ENCODE measurements at regions not wholly inside any gene's neighbourhood (a gene's known extent, or its start where the extent isn't known, plus 50 kb on each side); places are given as distances from the start of the nearest gene placed in this dataset.

DNA sequence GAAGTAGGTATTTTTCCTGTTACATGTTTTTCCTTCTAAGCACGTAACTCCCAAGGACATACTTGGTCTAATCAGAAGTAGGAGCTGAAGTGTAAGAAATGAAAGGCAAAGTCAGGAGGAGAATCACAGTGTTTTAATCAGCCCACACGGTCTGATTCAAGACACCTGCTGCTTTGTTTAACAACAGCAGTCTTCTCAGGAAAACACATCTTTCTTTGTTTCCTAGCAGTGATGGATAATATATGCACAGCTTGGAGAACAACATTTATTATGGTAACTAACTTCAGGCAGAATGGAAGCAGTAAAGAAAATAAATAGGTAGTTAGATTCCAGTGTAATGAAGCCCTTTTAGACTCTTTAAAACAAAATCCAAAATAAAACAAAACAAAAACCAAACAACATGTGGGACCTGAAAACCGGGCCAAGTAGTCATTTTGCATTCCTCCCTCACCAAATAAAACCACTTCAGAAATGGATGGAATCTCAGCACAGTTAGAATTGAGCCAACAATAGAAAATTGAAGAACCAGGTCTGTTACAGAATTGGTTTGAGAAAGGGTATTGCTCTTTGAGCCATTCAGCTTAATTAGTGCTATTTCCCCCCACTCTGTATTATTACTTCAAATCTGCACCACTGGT is 61.1 kb upstream of the UGP2 start:
- no peak for DNase-seq (ENCODE audit: low read depth in 2 of 2)

DNA sequence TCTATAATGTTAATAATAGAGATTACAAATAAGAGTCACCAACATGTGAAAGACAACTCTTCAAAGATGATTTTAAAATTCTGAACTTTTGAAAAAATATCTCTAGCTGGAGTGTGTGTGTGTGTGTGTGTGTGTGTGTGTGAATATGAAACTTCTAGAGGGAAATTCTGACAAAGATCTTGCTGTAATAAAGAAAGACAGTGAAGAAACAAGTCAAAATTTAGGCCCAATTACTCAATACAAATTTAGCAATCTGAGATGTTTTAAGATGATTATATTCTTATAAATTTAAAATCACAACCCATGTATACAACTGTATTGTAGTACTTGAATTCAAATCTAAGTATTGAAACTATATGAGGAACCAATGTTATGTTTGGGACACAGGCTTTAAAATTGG is 57.2 kb upstream of the UGP2 start:
- no peak for DNase-seq (ENCODE audit: low read depth in 2 of 2)

DNA sequence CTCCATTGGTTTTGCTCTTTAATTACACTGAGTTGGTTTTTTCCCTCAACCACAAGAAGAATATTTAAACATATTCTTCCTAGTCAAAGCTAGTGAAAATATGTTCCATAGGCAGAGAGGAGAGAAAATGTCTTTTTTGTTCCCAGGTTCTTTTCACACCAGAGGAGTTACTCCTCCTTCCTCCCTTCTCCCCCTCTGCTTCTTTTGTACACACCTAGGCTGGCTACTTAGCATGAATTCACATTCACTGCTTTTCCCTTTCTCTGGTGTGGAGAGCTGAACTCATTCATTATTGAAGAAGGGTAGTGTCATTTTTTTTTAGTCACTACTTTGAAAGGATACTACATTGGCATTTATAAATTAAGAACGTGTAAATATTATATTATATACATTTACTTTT is 56.6 kb upstream of the UGP2 start:
- no peak for DNase-seq (ENCODE audit: low read depth in 2 of 2)

DNA sequence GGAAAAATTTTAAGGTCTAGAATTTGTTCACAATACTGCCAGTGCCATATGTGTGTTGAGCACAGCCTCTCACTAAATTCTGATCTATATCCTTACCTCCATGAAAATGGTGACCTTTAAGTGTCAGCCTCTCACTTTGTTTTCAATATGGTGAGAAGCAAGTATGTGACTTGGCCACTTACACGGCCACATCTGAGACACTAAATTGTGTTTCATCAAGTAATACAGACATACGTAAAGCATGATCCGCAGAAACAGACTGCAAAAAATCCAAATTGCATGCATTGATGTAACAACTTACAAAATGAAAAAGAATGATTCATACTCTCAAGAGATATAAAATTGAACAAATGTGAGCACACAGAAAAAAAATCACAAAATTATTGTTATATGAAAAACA is 55.2 kb upstream of the UGP2 start:
- DNase-seq (ENCODE audit: low read depth in 2 of 2): no peak

DNA sequence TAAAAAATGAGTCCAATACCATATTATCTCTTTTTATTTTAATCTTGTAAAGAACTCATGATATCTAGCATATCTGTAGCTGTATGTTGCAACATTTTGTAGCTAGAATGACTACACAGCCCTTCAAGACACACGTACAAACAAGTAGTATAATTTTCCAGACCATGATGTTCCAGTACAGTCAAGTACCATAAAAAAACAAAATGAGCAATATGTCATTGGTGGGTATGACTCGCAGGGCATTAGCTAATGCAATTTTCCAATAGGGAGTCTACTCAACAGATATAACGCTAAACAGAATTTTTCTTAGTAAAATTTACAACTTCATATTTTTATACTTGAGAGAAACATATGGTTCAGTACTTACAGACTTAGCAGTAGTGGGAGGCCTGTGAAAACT is 53.6 kb upstream of the UGP2 start:
- DNase-seq (ENCODE audit: low read depth in 2 of 2): peak in 1 of 2 experiments; percentile 39

DNA sequence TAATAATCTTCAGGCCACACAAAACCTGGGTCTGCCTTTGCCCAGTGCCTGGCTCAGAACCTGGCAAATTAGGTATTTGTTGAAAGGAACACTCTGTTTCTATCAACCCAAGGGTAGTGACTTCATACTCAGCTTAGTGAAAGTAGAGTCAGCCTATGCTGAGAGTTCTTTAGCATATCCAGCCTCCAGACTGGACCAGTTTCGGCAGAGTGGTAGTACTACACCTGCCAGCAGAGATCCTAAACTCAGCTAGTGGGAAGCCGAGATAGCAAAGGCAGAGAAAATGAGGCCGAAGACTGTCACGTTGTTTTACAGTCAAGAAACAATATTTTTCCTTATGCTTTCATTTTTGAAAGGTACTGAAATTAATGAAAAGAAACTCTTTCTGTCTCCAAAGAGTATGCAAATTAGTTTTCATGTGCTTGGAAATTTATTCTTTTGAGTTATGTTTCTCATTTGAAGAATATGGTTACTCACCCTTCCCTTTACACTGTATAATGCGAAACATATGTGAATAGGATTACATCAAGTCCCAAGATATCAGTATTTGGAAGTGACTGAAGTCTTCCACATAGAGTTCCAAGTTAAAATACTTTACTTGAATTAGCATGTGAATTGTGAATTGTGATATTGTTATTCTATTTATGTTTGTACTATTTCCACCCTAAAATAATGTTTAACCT is 52.2 kb upstream of the UGP2 start:
- peak; percentile 61 to 63 for DNase-seq (ENCODE audit: low read depth in 2 of 2)

DNA sequence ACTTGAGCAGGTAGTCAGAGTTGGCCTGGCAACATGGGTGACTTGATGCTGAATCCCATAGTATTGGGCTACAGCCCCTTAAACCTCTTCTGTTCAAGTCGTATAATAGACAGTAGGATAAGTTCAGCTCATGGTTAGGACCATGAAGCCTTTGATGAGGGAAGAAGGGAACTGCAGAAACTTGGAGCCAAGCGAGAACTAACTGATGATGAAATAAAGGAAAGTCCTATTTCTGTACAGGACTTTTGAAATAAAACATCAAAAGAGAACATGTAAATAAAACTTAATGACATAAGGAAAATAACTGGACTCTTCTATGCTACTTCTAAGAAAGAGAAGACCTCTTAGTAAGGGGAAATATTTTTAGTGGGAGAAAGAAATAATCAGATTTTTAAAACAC is 51.2 kb upstream of the UGP2 start:
- DNase-seq (ENCODE audit: low read depth in 2 of 2): no peak

DNA sequence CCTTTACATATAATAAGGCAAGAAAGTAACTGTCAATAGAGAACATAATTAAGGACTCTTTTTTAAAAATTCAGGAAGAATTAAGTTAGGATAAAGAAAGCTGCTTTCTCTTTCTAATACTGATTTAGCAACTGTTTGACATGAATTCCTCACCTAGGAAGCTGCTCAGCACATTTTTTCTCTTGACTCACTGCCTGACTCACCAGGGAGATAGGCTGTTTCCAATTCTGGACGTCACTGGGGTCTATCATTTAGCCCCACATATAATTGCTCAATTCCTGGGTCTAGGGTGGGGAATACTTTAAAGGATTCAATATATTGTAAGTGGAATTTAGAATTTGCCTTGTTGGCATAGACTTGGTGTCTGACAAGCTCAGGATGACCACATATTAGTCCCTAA is 50.8 kb upstream of the UGP2 start:
- peak; percentile 89 to 90 for DNase-seq (ENCODE audit: low read depth in 2 of 2)

DNA sequence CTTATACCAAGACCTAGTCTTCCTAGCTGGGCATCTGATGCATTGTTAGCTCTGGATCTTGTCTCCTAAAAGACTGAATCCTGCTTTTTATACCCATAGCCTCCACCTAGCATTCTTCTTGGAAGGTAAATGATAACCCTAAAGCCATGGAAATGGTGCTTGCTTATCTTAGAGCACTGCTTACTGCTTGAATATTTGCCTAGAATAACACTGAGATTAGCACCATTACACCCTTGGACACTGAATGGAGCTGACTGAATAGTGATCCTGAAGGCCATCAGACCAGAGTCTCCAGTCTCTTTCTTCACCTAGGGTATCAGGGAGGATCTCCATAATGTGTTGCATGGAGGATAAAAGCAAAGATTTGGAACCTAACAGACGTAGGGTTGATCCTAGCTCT is 50.3 kb upstream of the UGP2 start:
- DNase-seq (ENCODE audit: low read depth in 2 of 2): no peak
